Right renal cortex interstitium (tissue), 3 donors: ENCODE measurements at regions not wholly inside any gene's neighbourhood (a gene's known extent, or its start where the extent isn't known, plus 50 kb on each side); places are given as distances from the start of the nearest gene placed in this dataset.

Experiments
- DNase-seq, 3 donors: peaks; one replicate each; pipeline ENCODE4 v3.0.0-alpha.2; 2013; ENCODE audit warnings: low read depth in 3 of 3, low spot score in 2 of 3

GRCh38 chr6:101202867-101203374 is 190.6 kb upstream of the GRIK2 start:
- no peak for DNase-seq

GRCh38 chr6:101203664-101204063 is 189.8 kb upstream of the GRIK2 start:
- DNase-seq, result no peak

GRCh38 chr6:101208152-101208551 is 185.4 kb upstream of the GRIK2 start:
- no peak for DNase-seq

GRCh38 chr6:101212640-101213039 is 180.9 kb upstream of the GRIK2 start:
- no peak for DNase-seq

- DNase-seq, result no peak
Measured at GRCh38 chr6:101222007-101222406, 171.5 kb upstream of the GRIK2 start.

GRCh38 chr6:101224751-101225150 is 168.8 kb upstream of the GRIK2 start:
- DNase-seq, result no peak

GRCh38 chr6:101226677-101227135 is 166.8 kb upstream of the GRIK2 start:
- no peak for DNase-seq

- no peak for DNase-seq
Measured at GRCh38 chr6:101230866-101231265, 162.6 kb upstream of the GRIK2 start.

GRCh38 chr6:101231606-101232235 is 161.8 kb upstream of the GRIK2 start:
- DNase-seq, result no peak

GRCh38 chr6:101232961-101233360 is 160.5 kb upstream of the GRIK2 start:
- DNase-seq, result no peak

- no peak for DNase-seq
Measured at GRCh38 chr6:101236709-101237108, 156.8 kb upstream of the GRIK2 start.

GRCh38 chr6:101241442-101241841 is 152.1 kb upstream of the GRIK2 start:
- no peak for DNase-seq

- DNase-seq, result no peak
Measured at GRCh38 chr6:101249470-101249869, 144.0 kb upstream of the GRIK2 start.

GRCh38 chr6:101257163-101257562 is 136.3 kb upstream of the GRIK2 start:
- no peak for DNase-seq

- no peak for DNase-seq
Measured at GRCh38 chr6:101259505-101259904, 134.0 kb upstream of the GRIK2 start.

GRCh38 chr6:101263596-101263995 is 129.9 kb upstream of the GRIK2 start:
- no peak for DNase-seq

- no peak for DNase-seq
Measured at GRCh38 chr6:101266063-101266462, 127.4 kb upstream of the GRIK2 start.

- DNase-seq, result no peak
Measured at GRCh38 chr6:101268541-101268940, 125.0 kb upstream of the GRIK2 start.

GRCh38 chr6:101275251-101275650 is 118.3 kb upstream of the GRIK2 start:
- DNase-seq, result no peak

GRCh38 chr6:101276066-101276465 is 117.4 kb upstream of the GRIK2 start:
- no peak for DNase-seq

GRCh38 chr6:101279410-101279809 is 114.1 kb upstream of the GRIK2 start:
- DNase-seq, result no peak

GRCh38 chr6:101281266-101281665 is 112.2 kb upstream of the GRIK2 start:
- no peak for DNase-seq

- no peak for DNase-seq
Measured at GRCh38 chr6:101284131-101284530, 109.4 kb upstream of the GRIK2 start.
